Omental fat pad (tissue), 3 donors: ENCODE measurements at regions not wholly inside any gene's neighbourhood (a gene's known extent, or its start where the extent isn't known, plus 50 kb on each side); places are given as distances from the start of the nearest gene placed in this dataset.

ENCODE experiments used
- ATAC-seq: fragments of 150-250 bp; one replicate; pipeline ENCODE4 v1.9.1; 2016; ENCODE audit warnings: mild to moderate bottlenecking, moderate library complexity; ENCODE audit not compliant: low FRiP score
- DNase-seq: peaks from one replicate; pipeline ENCODE4 v3.0.0-alpha.2; 2019; ENCODE audit warnings: low spot score
- TF ChIP-seq, protein P1 (sequence below), 3 donors: fragments of 450-650 bp; IDR thresholded peaks; one replicate each; pipeline ENCODE4 v1.5.1; 2016 to 2017; ENCODE audit warnings: antibody characterized with exemption in 3 of 3, mild to moderate bottlenecking in 3 of 3, moderate library complexity in 2 of 3

DNA sequence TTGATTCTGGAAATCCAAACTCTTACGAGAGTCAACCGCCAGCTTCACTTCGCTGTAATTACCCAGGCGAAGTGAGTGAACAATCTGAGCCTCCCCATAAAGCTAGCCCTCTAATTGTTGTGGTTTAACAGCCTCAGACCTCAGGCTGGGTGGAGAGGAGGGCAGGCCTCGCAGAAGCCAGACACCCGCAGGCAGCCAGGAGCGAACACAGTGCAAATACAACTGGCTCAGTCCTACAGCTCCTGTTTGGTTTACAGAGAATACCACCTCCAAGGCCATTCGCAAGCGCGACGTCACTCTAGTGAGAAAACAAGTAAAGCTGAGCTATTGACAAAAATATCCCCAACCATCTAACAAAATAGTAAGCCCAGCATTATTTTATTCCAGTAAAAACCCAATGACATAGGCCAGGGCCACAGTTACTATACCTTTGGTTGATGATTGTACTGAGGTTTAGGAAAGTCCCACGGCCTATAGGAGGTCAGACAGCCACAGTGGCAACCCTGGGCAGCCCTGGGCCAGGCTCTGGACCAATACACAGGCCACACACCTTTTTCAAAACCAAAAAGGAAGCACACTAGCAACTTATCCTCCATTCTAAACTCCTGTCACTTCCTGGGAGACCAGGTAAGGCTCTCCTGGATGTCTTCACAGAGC is 163.3 kb downstream of the ETS2 start:
- DNase-seq (no peak), ATAC-seq (no peak)
- TF ChIP-seq, protein P1, sequence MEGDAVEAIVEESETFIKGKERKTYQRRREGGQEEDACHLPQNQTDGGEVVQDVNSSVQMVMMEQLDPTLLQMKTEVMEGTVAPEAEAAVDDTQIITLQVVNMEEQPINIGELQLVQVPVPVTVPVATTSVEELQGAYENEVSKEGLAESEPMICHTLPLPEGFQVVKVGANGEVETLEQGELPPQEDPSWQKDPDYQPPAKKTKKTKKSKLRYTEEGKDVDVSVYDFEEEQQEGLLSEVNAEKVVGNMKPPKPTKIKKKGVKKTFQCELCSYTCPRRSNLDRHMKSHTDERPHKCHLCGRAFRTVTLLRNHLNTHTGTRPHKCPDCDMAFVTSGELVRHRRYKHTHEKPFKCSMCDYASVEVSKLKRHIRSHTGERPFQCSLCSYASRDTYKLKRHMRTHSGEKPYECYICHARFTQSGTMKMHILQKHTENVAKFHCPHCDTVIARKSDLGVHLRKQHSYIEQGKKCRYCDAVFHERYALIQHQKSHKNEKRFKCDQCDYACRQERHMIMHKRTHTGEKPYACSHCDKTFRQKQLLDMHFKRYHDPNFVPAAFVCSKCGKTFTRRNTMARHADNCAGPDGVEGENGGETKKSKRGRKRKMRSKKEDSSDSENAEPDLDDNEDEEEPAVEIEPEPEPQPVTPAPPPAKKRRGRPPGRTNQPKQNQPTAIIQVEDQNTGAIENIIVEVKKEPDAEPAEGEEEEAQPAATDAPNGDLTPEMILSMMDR (IDR thresholded peaks at IDR 0.05), result no peak

DNA sequence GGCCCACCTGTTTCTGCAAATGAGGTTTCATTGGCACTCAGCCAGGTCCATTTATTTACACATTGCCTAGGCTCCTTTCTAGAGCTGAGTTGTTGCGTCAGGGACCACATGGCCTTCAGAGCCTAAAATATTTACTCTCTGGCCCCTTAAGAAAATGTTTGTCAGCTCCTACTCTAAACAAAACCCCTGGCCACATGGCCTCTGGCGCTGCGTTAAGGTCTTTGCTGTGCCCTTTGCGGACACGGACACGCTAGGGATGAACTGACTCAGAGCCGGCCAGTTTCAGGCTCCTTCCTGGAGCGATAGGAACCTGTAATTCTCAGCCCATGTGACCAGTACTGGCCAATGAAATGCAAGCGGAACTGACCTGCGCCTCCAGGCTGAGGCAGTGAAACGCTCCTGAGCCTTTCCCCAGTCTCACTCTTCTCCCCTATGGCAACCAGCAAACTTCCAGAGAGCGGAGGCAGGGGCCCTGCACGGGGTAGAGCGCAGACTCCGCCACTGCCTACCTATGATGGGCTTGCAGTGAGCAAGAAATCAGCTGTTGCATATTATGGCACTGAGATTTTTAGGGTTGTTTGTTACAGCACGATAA is 160.3 kb downstream of the ETS2 start:
- DNase-seq (peak; percentile 39), ATAC-seq (peak; percentile 80)
- TF ChIP-seq, protein P1 (IDR thresholded peaks at IDR 0.05), result no peak

DNA sequence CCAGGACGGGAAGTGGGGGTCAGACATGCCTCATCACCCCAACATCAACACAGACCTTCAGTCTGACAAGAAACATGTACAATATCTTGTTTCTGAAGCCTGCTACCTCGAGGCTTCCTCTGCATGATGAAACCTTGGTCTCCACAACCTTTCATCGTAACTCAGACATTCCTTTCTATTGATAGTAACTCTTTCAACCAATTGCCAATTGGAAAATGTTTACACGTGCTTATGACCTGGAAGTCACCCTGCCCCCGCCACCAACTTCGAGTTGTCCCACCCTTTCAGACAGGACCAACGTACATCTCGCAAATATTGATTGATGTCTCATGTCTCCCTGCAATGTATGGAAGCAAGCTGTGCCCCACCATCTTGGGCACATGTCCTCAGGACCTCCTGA is 159.5 kb downstream of the ETS2 start:
- ATAC-seq (no peak), DNase-seq (no peak)
- TF ChIP-seq, protein P1 (IDR thresholded peaks at IDR 0.05), result no peak

DNA sequence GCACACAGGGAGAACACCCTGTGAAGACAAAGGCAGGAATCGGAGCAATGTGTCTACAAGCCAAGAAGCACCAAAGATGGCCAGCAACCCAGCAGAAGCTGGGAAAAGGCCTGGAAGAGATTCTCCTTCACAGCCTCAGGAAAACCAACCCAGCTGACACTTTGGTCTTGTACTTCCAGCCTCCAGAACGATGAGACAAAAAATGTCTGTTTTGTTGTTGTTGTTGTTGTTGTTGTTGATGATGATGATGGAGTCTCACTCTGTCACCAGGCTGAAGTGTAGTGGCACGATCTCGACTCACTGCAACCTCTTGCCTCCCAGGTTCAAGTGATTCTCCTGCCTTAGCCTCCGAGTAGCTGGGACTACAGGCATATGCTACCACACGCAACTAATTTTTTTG is 157.3 kb downstream of the ETS2 start:
- no peak for DNase-seq
- TF ChIP-seq, protein P1 (IDR thresholded peaks at IDR 0.05), result no peak
- no peak for ATAC-seq

DNA sequence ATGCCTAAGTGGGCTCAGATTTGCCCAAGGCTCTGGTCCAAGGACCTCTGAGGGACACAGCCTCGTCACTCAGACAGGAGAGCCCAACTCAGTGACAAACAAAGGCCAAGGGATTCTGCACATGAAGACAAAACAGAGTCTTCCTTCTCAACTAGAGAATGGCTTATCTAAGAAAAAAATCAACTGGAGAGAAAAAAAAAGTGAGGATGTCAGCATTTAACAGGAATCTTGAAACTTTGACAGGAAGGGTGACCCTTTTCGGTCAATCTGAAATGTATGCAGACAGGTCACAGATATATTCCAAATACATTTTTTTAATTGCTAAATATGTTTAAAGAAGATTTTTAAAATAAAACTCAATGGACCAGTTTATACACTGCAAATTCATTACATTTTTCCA is 154.5 kb downstream of the ETS2 start:
- DNase-seq (no peak), ATAC-seq (no peak)
- TF ChIP-seq, protein P1 (IDR thresholded peaks at IDR 0.05), result no peak

DNA sequence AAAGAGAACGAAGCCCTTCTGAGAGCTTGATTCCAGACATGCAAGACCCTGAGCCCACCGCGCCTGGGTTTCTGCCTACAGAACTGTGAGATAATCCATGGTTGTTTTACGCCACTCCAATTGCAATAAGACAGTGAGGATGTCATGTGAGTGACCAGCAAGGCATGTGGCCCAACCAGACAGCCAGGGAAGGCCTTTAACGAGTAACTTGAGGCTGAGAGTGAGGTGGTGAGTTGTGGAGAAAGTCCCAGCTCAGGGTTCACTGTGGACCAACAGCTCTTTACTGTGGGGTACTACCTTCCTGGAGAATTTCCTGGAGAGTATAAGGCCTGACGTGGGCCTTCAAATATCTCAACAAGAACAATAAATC is 153.9 kb downstream of the ETS2 start:
- DNase-seq, result no peak
- TF ChIP-seq, protein P1 (IDR thresholded peaks at IDR 0.05), result no peak
- ATAC-seq, result no peak
